Spleen (tissue), 11 donors: ENCODE measurements at regions not wholly inside any gene's neighbourhood (a gene's known extent, or its start where the extent isn't known, plus 50 kb on each side); places are given as distances from the start of the nearest gene placed in this dataset.

Source experiments
- DNase-seq: peaks from one replicate; pipeline ENCODE4 v3.0.0-alpha.2; 2020
- H3K27ac ChIP-seq, 8 donors: fragments of 200-600 bp; sonication (generic) in 7 of 8; 1 replicate in 4 of 8; 2 replicates in 4 of 8; pipeline versions ENCODE4 v1.5.0 to v1.8.0; 2016 to 2021; ENCODE audit warnings: inconsistent platforms in 4 of 8, mild to moderate bottlenecking in 4 of 8, moderate library complexity in 1 of 8
- H3K27me3 ChIP-seq, 7 donors: fragments of 200-600 bp; sonication (generic) in 6 of 7; replicated peaks in 1 of 7; 1 replicate in 4 of 7; 2 replicates in 3 of 7; pipeline versions ENCODE4 v1.5.0 to v1.8.0; 2016 to 2021; ENCODE audit warnings: inconsistent platforms in 3 of 7, mild to moderate bottlenecking in 1 of 7
- H3K36me3 ChIP-seq, 6 donors: fragments of 200-600 bp; sonication (generic) in 5 of 6; 1 replicate in 4 of 6; 2 replicates in 2 of 6; pipeline versions ENCODE4 v1.5.0 to v1.8.0; 2016 to 2021; ENCODE audit warnings: inconsistent platforms in 2 of 6
- H3K4me1 ChIP-seq, 6 donors: fragments of 200-600 bp; sonication (generic) in 5 of 6; 1 replicate in 3 of 6; 2 replicates in 3 of 6; pipeline versions ENCODE4 v1.5.0 to v1.8.0; 2016 to 2021; ENCODE audit warnings: inconsistent platforms in 3 of 6
- H3K4me3 ChIP-seq, 8 donors: fragments of 200-600 bp; sonication (generic) in 7 of 8; 1 replicate in 4 of 8; 2 replicates in 4 of 8; pipeline versions ENCODE4 v1.5.0 to v1.8.0; 2016 to 2021; ENCODE audit warnings: inconsistent platforms in 4 of 8, mild to moderate bottlenecking in 4 of 8, moderate library complexity in 2 of 8
- H3K9me3 ChIP-seq, 8 donors: fragments of 200-600 bp; sonication (generic) in 7 of 8; 1 replicate in 4 of 8; 2 replicates in 4 of 8; pipeline versions ENCODE4 v1.5.0 to v1.8.0; 2016 to 2021; ENCODE audit warnings: inconsistent platforms in 4 of 8
- POLR2A ChIP-seq, 3 donors: fragments of 450-650 bp; IDR thresholded peaks; one replicate each; pipeline ENCODE4 v1.5.1; 2017; ENCODE audit warnings: antibody characterized with exemption in 3 of 3, mild to moderate bottlenecking in 1 of 3
- POLR2AphosphoS5 ChIP-seq, 3 donors: sonication (generic); formaldehyde crosslinking; IDR thresholded peaks; one replicate each; pipeline ENCODE4 v1.5.1; 2017; ENCODE audit warnings: antibody characterized with exemption in 3 of 3
- WGBS, 5 donors: extraction: QIAGEN DNeasy Blood & Tissue Kit in 3 of 5; methylation state at CpG; one replicate each; pipeline versions ENCODE4 v1.1.5 to v1.1.7; 2013 to 2018; 5-methylcytosine and 5-hydroxymethylcytosine counted together
- intact Hi-C: fragments of 100-400 bp; cut with DNase I; formaldehyde crosslinking; loops from one replicate; pipeline ENCODE4 v1.15.0; 2023; ENCODE audit warnings: low total_unique reads
- TF ChIP-seq, protein P1 (sequence below), 11 experiments: fragments of 200-600 bp in 7 of 11; fragments of 450-650 bp in 4 of 11; sonication (generic) in 4 of 11; IDR thresholded peaks in 8 of 11; conservative IDR thresholded peaks in 3 of 11; 1 replicate in 7 of 11; 2 replicates in 4 of 11; pipeline versions ENCODE4 v1.4.0 to v1.8.0; 2016 to 2021; ENCODE audit warnings: antibody characterized with exemption in 11 of 11, inconsistent platforms in 4 of 11, mild to moderate bottlenecking in 1 of 11
- donor health status: healthy with polysubstance abuse.
- donor health status: DM: no; HTN: no; CAD: no; lungs with moderate emphysema.
- donor health status: DM: no; HTN: no; CAD: no.
- donor health status: Bipolar disorder and iron deficiency.
- donor health status: healthy.
- donor health status: DM: no; HTN: no; CAD: no.
- donor health status: DM: yes; HTN: yes; CAD: no.

- TF ChIP-seq, protein P1, sequence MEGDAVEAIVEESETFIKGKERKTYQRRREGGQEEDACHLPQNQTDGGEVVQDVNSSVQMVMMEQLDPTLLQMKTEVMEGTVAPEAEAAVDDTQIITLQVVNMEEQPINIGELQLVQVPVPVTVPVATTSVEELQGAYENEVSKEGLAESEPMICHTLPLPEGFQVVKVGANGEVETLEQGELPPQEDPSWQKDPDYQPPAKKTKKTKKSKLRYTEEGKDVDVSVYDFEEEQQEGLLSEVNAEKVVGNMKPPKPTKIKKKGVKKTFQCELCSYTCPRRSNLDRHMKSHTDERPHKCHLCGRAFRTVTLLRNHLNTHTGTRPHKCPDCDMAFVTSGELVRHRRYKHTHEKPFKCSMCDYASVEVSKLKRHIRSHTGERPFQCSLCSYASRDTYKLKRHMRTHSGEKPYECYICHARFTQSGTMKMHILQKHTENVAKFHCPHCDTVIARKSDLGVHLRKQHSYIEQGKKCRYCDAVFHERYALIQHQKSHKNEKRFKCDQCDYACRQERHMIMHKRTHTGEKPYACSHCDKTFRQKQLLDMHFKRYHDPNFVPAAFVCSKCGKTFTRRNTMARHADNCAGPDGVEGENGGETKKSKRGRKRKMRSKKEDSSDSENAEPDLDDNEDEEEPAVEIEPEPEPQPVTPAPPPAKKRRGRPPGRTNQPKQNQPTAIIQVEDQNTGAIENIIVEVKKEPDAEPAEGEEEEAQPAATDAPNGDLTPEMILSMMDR (IDR thresholded peaks at IDR 0.05 in 8 of 11, conservative IDR thresholded peaks at IDR 0.05 in 3 of 11) = no peak
- TF ChIP-seq POLR2A (IDR thresholded peaks at IDR 0.05) = no peak
- no peak for TF ChIP-seq POLR2AphosphoS5 (IDR thresholded peaks at IDR 0.05)
- no peak for DNase-seq
- WGBS, 5 donors = 66 to 78% (median 72%) methylated on average over 6 of the region's 6 CpGs
- no peak overlapping the region for H3K4me3 ChIP-seq
- H3K27me3 ChIP-seq = no peaks in the 10 kb centered on the region
- H3K9me3 ChIP-seq = no peaks in the 10 kb centered on the region
- no peaks in the 10 kb centered on the region for H3K4me1 ChIP-seq
- intact Hi-C loops = no loop called here
- H3K27ac ChIP-seq = no peak overlapping the region
- H3K36me3 ChIP-seq = no peaks in the 10 kb centered on the region
Observed at GRCh38 chr21:15275615-15276235, 210.9 kb upstream of the NRIP1 start.

- DNase-seq = no peak
- WGBS, 5 donors = 80 to 93% (median 87%) methylated on average over 2 of the region's 2 CpGs
- Histone ChIP-seq H3K36me3 (no peaks in the 10 kb centered on the region), H3K4me1 (no peaks in the 10 kb centered on the region), H3K27ac (no peak overlapping the region), H3K9me3 (peaks cover 0 to 5% (median 0%) of the 10 kb centered on the region in 8 donors), H3K4me3 (no peak overlapping the region), H3K27me3 (no peaks in the 10 kb centered on the region)
- intact Hi-C loops = no loop called here
- TF ChIP-seq, protein P1 (IDR thresholded peaks at IDR 0.05 in 8 of 11, conservative IDR thresholded peaks at IDR 0.05 in 3 of 11) = no peak
- no peak for TF ChIP-seq POLR2A (IDR thresholded peaks at IDR 0.05)
- TF ChIP-seq POLR2AphosphoS5 (IDR thresholded peaks at IDR 0.05) = no peak
Observed at GRCh38 chr21:15276243-15276642, 211.4 kb upstream of the NRIP1 start.

- no peak for TF ChIP-seq POLR2AphosphoS5 (IDR thresholded peaks at IDR 0.05)
- no peak for TF ChIP-seq POLR2A (IDR thresholded peaks at IDR 0.05)
- TF ChIP-seq, protein P1 (IDR thresholded peaks at IDR 0.05 in 8 of 11, conservative IDR thresholded peaks at IDR 0.05 in 3 of 11) = no peak
- Histone ChIP-seq H3K4me1 (no peaks in the 10 kb centered on the region), H3K36me3 (no peaks in the 10 kb centered on the region), H3K27me3 (no peaks in the 10 kb centered on the region), H3K9me3 (peaks cover 0 to 10% (median 0%) of the 10 kb centered on the region in 8 donors), H3K4me3 (no peak overlapping the region), H3K27ac (no peak overlapping the region)
- DNase-seq = no peak
- intact Hi-C loops = no loop called here
Observed at GRCh38 chr21:15277466-15277865, 212.7 kb upstream of the NRIP1 start.

DNA sequence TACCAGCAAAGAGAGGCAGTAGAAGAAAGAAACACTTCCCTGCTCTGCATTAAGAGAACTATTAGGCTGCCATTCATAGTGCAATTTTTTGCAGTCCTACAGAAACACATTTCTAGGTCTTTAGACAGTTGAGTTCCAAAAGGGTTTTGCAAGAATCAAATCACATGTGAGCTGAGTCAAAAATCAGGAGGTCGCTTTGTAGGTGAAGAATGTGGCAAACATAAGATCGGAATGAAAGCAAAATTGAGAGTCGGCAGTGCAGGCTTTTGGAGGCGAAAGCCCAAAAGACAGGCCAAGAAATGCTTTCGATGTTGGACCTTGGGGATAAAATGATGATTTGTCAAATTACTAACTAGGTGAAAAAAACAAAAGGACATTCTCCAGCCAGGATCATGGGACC lies 213.5 kb upstream of the NRIP1 start:
- Histone ChIP-seq H3K27me3 (no peaks in the 10 kb centered on the region), H3K36me3 (no peaks in the 10 kb centered on the region), H3K27ac (no peak overlapping the region), H3K4me3 (no peak overlapping the region), H3K4me1 (no peaks in the 10 kb centered on the region), H3K9me3 (peaks cover 0 to 10% (median 0%) of the 10 kb centered on the region in 8 donors)
- TF ChIP-seq POLR2AphosphoS5 (IDR thresholded peaks at IDR 0.05) (no peak), POLR2A (IDR thresholded peaks at IDR 0.05) (no peak)
- TF ChIP-seq, protein P1 (IDR thresholded peaks at IDR 0.05 in 8 of 11, conservative IDR thresholded peaks at IDR 0.05 in 3 of 11) = no peak
- 93 to 97% (median 95%) methylated on average over 5 of the region's 5 CpGs for WGBS, 5 donors
- intact Hi-C loops = no loop called here
- DNase-seq = no peak
